ENCODE measurements at regions not wholly inside any gene's neighbourhood (a gene's known extent, or its start where the extent isn't known, plus 50 kb on each side); places are given as distances from the start of the nearest gene placed in this dataset.

DNA sequence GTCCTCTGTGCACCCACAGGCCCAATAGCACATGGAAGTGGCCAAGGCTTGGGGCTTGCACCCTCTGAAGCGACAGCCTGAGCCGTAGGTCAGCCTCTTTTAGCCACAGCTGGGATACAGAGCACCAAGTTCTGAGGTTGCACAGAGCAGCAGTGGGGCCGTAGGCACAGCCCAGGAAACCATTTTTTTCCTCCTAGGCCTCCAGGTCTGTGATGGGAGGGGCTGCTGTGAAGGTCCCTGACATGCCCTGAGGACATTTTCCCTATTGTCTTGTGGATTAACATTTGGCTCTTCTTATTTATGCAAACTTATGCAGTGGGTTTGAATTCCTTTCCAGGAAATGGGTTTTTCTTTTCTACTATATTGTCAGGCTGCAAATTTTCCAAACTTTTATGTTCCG lies 878.7 kb upstream of the MAN1A1 start:
- TF ChIP-seq POLR2AphosphoS5 (IDR thresholded peaks at IDR 0.05; ENCODE audit: low read depth, low read length) (no peak), TAF1 (IDR thresholded peaks at IDR 0.05; ENCODE audit: borderline replicate concordance, insufficient read depth, low read length) (no peak), SIN3A (IDR thresholded peaks at IDR 0.05; ENCODE audit: borderline replicate concordance, insufficient read depth, low read length) (no peak), FOXP2 (optimal IDR thresholded peaks at IDR 0.05; ENCODE audit: borderline replicate concordance, extremely low read depth, extremely low read length, insufficient read depth) (no peak), REST (IDR thresholded peaks at IDR 0.05; ENCODE audit: insufficient read depth in 1 of 2, low read depth in 2 of 2, low read length in 2 of 2) (no peak)

GRCh38 chr6:120219339-120219738 lies 869.8 kb upstream of the MAN1A1 start:
- TF ChIP-seq REST (IDR thresholded peaks at IDR 0.05; ENCODE audit: insufficient read depth in 1 of 2, low read depth in 2 of 2, low read length in 2 of 2) (no peak), FOXP2 (optimal IDR thresholded peaks at IDR 0.05; ENCODE audit: borderline replicate concordance, extremely low read depth, extremely low read length, insufficient read depth) (no peak), POLR2AphosphoS5 (IDR thresholded peaks at IDR 0.05; ENCODE audit: low read depth, low read length) (no peak), TAF1 (IDR thresholded peaks at IDR 0.05; ENCODE audit: borderline replicate concordance, insufficient read depth, low read length) (no peak), SIN3A (IDR thresholded peaks at IDR 0.05; ENCODE audit: borderline replicate concordance, insufficient read depth, low read length) (no peak)

DNA sequence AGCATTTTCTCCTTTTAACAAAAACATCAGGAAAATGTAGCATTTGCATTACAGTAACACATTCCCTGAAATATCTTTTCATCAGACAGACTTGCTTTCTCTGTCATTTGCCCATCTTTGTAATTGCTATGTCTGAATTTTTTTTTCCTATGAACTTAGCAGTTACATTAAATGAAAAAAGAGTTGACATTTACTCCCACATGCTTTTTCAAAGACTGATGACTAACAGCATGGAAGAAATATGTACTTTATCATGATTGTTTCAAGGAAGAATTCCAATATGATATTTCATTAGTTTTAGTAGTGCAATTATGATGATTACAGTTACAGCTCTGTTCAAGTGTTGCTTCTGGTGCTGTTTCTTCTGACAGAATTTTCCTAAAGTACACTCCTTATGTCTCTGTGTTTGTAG lies 864.5 kb upstream of the MAN1A1 start:
- TF ChIP-seq REST (IDR thresholded peaks at IDR 0.05; ENCODE audit: insufficient read depth in 1 of 2, low read depth in 2 of 2, low read length in 2 of 2) (no peak), FOXP2 (optimal IDR thresholded peaks at IDR 0.05; ENCODE audit: borderline replicate concordance, extremely low read depth, extremely low read length, insufficient read depth) (no peak), POLR2AphosphoS5 (IDR thresholded peaks at IDR 0.05; ENCODE audit: low read depth, low read length) (no peak)

DNA sequence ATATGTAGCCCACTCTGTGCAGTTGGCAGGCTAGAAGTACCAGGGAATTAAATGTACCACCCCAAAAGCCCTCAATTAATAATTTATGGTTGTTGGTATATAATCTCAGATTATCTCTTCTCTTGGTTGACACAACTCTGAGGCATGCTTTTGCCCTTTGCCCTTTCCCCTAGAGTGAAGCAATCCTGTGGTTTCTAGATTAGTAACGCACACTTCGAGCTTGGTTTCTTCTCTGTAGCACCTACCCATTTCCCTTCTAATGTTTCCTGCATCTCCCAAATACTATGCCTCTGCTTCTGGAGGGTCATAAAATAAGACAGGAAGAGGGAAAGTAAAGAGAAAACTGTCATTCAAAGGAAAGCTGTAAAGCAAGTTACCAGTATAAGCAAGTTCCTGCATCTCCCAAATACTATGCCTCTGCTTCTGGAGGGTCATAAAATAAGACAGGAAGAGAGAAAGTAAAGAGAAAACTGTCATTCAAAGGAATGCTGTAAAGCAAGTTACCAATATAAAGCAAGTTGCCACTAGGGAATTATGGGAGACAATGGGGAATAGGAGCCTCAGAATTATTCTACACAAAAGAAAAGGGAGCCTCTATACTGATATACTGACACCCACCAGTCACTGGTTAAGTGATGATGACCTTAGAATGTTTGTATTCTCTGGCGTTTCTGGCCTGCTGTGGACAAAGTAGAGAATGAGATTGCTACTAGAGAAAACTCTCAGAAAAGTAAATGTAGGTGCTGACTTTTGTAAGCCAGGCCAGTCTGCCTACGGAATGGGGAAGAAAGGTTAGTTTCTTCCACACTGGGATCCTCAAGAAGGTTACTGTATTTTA lies 862.6 kb upstream of the MAN1A1 start:
- no peak for TF ChIP-seq REST (IDR thresholded peaks at IDR 0.05; ENCODE audit: insufficient read depth in 1 of 2, low read depth in 2 of 2, low read length in 2 of 2)
- no peak for TF ChIP-seq FOXP2 (optimal IDR thresholded peaks at IDR 0.05; ENCODE audit: borderline replicate concordance, extremely low read depth, extremely low read length, insufficient read depth)
- TF ChIP-seq POLR2AphosphoS5 (IDR thresholded peaks at IDR 0.05; ENCODE audit: low read depth, low read length), result no peak
- no peak for TF ChIP-seq TAF1 (IDR thresholded peaks at IDR 0.05; ENCODE audit: borderline replicate concordance, insufficient read depth, low read length)
- TF ChIP-seq SIN3A (IDR thresholded peaks at IDR 0.05; ENCODE audit: borderline replicate concordance, insufficient read depth, low read length), result no peak

All from PFSK-1 (cell line).